Pancreas (tissue), 10 donors: ENCODE measurements at regions not wholly inside any gene's neighbourhood (a gene's known extent, or its start where the extent isn't known, plus 50 kb on each side); places are given as distances from the start of the nearest gene placed in this dataset.
A peak's percentile ranks its signal among the peaks of the same experiment; 100 is the strongest.

Experiments
- ATAC-seq, 4 donors: fragments of 200-7000 bp; cut with Tn5 transposase; one replicate each; pipeline versions ENCODE4 v1.8.0 to v1.9.1; 2020; ENCODE audit warnings: mild to moderate bottlenecking in 4 of 4, moderate library complexity in 4 of 4
- DNase-seq, 6 donors: peaks; one replicate each; pipeline ENCODE4 v3.0.0-alpha.2; 2020
- FAIRE-seq: peaks from 2 replicates; lab custom pipeline; 2012; peaks lifted over from hg19 to GRCh38; lab: Jason Lieb, UNC
- H3K27ac ChIP-seq, 4 donors: fragments of 200-600 bp; sonication (generic); 1 replicate in 3 of 4; 2 replicates in 1 of 4; pipeline versions ENCODE4 v1.5.0 to v1.8.0; 2020
- H3K27me3 ChIP-seq, 4 donors: fragments of 200-600 bp; one replicate each; pipeline ENCODE4 v1.8.0; 2021
- H3K36me3 ChIP-seq, 3 donors: fragments of 200-600 bp; sonication (generic) in 1 of 3; one replicate each; pipeline versions ENCODE4 v1.5.0 to v1.8.0; 2020 to 2021
- H3K4me1 ChIP-seq, 3 donors: fragments of 200-600 bp; one replicate each; pipeline ENCODE4 v1.8.0; 2021
- H3K4me3 ChIP-seq, 4 donors: fragments of 200-600 bp; sonication (generic) in 2 of 4; one replicate each; pipeline versions ENCODE4 v1.5.0 to v1.8.0; 2020 to 2021
- H3K9me3 ChIP-seq, 4 donors: fragments of 200-600 bp; one replicate each; pipeline ENCODE4 v1.8.0; 2021
- WGBS, 2 donors: extraction: QIAGEN DNeasy Blood & Tissue Kit; methylation state at CpG; one replicate each; pipeline ENCODE4 v1.1.7; 2013; 5-methylcytosine and 5-hydroxymethylcytosine counted together
- intact Hi-C, 3 donors: fragments of 100-400 bp; cut with DNase I; formaldehyde crosslinking; loops; one replicate each; pipeline versions ENCODE4 v1.11.1 to v1.14.2; 2022
- TF ChIP-seq, protein P1 (sequence below), 4 donors: fragments of 200-600 bp; sonication (generic) in 3 of 4; IDR thresholded peaks; one replicate each; pipeline versions ENCODE4 v1.5.0 to v1.8.0; 2021; ENCODE audit warnings: antibody characterized with exemption in 4 of 4
- donor health status: healthy with polysubstance abuse.
- donor health status: DM: no; HTN: no; CAD: no; lungs with moderate emphysema.
- donor health status: DM: no; HTN: no; CAD: no.
- donor health status: control.
- donor health status: control.
- donor health status: Bipolar disorder and iron deficiency.
- donor health status: DM: yes; HTN: yes; CAD: no.
- donor health status: DM: no; HTN: no; CAD: no.
- donor health status: DM: no; HTN: no; CAD: no.
- donor health status: DM: yes; HTN: yes; CAD: no.

DNA sequence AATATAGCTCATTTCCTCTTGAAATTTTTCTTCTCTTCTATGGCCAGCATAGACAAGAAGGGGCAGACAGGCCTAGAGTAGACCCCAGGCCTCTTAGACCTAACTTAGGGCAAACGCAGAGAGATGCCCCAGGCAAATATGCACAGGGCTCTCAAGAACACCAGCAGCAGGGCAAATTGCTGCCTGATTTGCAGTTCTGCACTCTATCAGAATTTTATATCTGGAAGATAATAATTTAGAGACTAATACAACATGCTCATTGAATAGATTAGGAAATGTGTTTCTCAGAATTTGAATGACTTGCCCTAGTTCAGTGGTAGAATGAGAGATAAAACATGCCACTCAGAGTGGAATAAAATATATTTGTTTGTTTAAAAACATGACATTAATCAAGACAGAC, 200.4 kb upstream of the ADGRL2 start:
- H3K4me3 ChIP-seq = no peak overlapping the region
- no peaks in the 10 kb centered on the region for H3K36me3 ChIP-seq
- 91 to 94% methylated on average over 1 of the region's 1 CpG for WGBS, 2 donors
- TF ChIP-seq, protein P1, sequence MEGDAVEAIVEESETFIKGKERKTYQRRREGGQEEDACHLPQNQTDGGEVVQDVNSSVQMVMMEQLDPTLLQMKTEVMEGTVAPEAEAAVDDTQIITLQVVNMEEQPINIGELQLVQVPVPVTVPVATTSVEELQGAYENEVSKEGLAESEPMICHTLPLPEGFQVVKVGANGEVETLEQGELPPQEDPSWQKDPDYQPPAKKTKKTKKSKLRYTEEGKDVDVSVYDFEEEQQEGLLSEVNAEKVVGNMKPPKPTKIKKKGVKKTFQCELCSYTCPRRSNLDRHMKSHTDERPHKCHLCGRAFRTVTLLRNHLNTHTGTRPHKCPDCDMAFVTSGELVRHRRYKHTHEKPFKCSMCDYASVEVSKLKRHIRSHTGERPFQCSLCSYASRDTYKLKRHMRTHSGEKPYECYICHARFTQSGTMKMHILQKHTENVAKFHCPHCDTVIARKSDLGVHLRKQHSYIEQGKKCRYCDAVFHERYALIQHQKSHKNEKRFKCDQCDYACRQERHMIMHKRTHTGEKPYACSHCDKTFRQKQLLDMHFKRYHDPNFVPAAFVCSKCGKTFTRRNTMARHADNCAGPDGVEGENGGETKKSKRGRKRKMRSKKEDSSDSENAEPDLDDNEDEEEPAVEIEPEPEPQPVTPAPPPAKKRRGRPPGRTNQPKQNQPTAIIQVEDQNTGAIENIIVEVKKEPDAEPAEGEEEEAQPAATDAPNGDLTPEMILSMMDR (IDR thresholded peaks at IDR 0.05) = no peak
- H3K27me3 ChIP-seq = no peaks in the 10 kb centered on the region
- no peaks in the 10 kb centered on the region for H3K4me1 ChIP-seq
- no peaks in the 10 kb centered on the region for H3K9me3 ChIP-seq
- H3K27ac ChIP-seq = no peak overlapping the region
- intact Hi-C loops = no loop called here
- DNase-seq = no peak
- no peak for FAIRE-seq
- no peak for ATAC-seq

DNA sequence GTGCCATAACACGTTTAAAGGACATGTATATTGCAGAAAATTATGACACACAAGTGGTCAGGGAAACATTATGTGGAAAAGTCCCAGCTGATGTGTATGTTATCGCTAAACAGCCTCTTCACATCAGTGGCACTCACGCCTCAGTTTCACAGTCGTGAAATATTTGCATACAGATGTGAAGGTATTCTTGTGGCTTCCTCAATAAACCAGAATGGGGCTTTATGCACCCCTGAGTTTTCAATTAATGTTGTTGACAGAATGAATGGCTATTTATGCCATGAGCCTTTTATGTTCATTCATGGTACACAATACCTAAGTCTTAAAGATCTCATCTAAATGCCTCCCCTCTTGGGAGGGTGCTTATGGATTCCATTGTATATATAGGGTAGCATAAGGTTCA, 202.1 kb upstream of the ADGRL2 start:
- H3K9me3 ChIP-seq = no peaks in the 10 kb centered on the region
- no peaks in the 10 kb centered on the region for H3K36me3 ChIP-seq
- no peaks in the 10 kb centered on the region for H3K27me3 ChIP-seq
- FAIRE-seq (no peak), DNase-seq (no peak), ATAC-seq (no peak)
- H3K27ac ChIP-seq = no peak overlapping the region
- no peak overlapping the region for H3K4me3 ChIP-seq
- H3K4me1 ChIP-seq = peaks cover 0 to 5% (median 5%) of the 10 kb centered on the region in 3 donors
- WGBS, 2 donors = 82 to 85% methylated on average over 4 of the region's 4 CpGs
- intact Hi-C loops = no loop called here
- TF ChIP-seq, protein P1 (IDR thresholded peaks at IDR 0.05) = no peak

DNA sequence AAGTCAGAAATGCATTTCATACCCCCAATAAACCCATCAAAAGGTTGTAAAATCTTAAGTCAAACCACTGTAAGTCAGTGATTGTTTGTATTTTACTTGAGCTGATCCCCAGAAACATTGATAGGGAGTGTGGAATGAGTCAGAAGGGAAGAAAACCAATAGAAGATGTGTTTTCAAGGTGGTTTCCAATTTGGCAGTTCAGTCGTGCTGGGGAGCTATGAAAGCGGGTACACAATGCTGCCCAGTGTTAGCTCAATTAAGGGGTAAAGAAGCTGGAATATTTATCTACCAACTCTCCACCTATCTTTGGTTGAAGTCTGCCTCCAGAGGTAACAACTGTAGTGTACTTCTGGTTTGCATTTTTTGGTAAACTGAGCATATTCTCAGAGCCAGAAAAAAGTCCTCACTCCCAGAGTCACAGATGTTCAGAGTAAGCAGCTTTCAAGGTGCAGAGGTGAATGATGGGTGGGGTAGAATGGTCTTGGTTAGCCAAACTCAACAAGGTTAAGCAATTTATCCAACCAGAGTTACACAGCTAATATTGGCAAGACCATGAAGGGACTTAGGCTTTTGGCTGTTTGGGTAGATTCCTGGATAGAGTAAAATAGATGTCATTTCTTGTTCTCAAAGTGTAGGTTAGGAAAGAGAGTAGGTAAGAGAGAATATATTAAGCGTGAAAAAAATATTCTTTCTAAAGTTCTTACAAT, 202.9 kb upstream of the ADGRL2 start:
- H3K27me3 ChIP-seq = no peaks in the 10 kb centered on the region
- no peak overlapping the region for H3K4me3 ChIP-seq
- 80 to 92% methylated on average over 3 of the region's 3 CpGs for WGBS, 2 donors
- peaks cover 0 to 5% (median 5%) of the 10 kb centered on the region in 3 donors for H3K4me1 ChIP-seq
- TF ChIP-seq, protein P1 (IDR thresholded peaks at IDR 0.05) = no peak
- no peaks in the 10 kb centered on the region for H3K36me3 ChIP-seq
- no peak overlapping the region for H3K27ac ChIP-seq
- ATAC-seq (no peak), DNase-seq (no peak), FAIRE-seq (no peak)
- no peaks in the 10 kb centered on the region for H3K9me3 ChIP-seq
- intact Hi-C loops = no loop called here

DNA sequence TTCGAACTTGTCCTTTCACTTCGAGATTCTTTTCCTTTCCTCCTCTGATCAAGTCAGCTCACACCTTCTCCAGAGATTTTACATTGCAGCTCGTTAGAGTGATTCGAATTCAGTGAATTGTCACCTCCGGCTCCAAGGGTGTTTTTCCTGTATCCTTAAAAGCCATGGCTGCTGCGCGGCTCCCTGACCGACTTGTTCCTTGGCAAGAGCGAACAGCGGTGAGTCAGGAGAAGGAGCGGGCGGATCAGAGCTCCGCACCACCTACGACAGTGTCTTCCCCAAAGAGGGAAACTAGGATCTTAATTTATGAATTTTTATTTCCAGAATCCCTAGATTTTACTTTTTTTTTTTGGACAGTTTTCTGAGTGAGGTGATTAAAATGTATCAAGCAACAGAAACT, 204.4 kb upstream of the ADGRL2 start:
- intact Hi-C loops = no loop called here
- Histone ChIP-seq H3K4me1 (peaks cover 0 to 5% (median 5%) of the 10 kb centered on the region in 3 donors), H3K9me3 (no peaks in the 10 kb centered on the region), H3K27me3 (no peaks in the 10 kb centered on the region), H3K27ac (no peak overlapping the region), H3K4me3 (no peak overlapping the region), H3K36me3 (no peaks in the 10 kb centered on the region)
- ATAC-seq (no peak), FAIRE-seq (no peak), DNase-seq (no peak)
- TF ChIP-seq, protein P1 (IDR thresholded peaks at IDR 0.05) = no peak
- WGBS, 2 donors = 90 to 93% methylated on average over 14 of the region's 14 CpGs

DNA sequence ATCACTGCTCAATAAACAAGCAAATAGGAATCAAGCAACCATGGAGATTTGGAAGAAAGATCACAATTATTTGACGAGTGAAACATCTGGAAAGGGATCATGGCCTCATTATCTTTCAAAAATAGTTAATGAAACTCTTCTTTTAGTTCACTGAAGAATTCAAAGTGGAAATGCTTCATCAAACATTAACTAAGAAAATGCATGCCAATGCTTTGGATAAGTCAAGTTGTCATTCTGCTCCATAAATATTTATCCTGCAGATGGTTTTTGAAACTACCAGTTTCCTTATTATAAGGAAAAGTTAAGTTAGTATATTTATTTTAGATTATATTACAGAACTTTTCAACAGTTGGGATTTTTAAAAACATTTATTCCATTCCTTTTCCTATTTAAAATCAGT, 206.5 kb upstream of the ADGRL2 start:
- TF ChIP-seq, protein P1 (IDR thresholded peaks at IDR 0.05) = no peak
- intact Hi-C loops = no loop called here
- 10 to 16% methylated on average over 1 of the region's 1 CpG for WGBS, 2 donors
- Histone ChIP-seq H3K9me3 (no peaks in the 10 kb centered on the region), H3K4me1 (peaks cover 0 to 5% (median 5%) of the 10 kb centered on the region in 3 donors), H3K36me3 (no peaks in the 10 kb centered on the region), H3K4me3 (no peak overlapping the region), H3K27ac (no peak overlapping the region), H3K27me3 (no peaks in the 10 kb centered on the region)
- DNase-seq (no peak), FAIRE-seq (no peak), ATAC-seq (peak in 1 of 4 donors; percentile 30)
